ENCODE measurements at regions not wholly inside any gene's neighbourhood (a gene's known extent, or its start where the extent isn't known, plus 50 kb on each side); places are given as distances from the start of the nearest gene placed in this dataset.

- TF ChIP-seq CTCF (IDR thresholded peaks at IDR 0.05; ENCODE audit: low read length) (no peak), EZH2 (IDR thresholded peaks at IDR 0.05; ENCODE audit: borderline replicate concordance, low read length) (no peak)
These were observed 316.2 kb downstream of the ETAA1 start for GRCh38 chr2:67713376-67713775.

Measured in OCI-LY1 (cell line).